ENCODE measurements at regions not wholly inside any gene's neighbourhood (a gene's known extent, or its start where the extent isn't known, plus 50 kb on each side); places are given as distances from the start of the nearest gene placed in this dataset.

DNA sequence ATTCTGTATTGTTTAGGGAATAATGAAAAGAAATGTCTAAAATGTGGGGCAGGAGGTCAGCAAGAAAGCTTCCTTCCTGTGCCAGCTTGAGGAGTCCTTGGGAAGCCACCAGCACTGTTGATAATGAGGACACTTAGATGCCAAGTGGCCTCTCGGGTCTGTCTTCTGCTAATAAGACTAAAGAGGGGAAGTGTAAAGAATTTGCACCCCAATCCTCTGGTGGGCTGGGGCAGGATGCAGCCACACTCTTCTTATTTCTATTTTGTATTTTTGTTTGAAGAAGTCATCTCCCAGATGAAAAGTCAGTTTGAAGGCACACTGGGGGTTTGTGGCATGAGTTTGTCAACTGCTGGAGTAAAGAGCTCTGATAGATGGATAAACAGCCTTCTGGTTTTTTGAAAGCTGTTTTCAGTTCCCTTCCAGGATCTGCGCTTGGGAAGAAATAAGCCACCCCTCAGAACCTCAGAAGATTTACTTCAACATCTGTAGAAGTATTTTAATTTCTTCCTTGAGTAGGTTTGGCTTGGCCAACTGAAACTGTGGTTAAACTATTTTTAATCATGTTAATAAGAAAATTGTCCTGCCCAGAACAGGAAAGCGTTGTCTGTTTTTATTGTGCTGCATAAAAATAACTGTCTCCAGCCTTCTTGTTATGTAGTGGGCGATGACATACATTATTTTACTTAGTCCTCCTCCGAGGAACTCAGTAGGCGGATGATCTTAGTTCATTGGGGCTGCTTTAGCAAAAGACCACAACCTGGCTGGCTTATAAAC, 128.8 kb upstream of the GPR26 start:
- H3K4me3 ChIP-seq (replicated peaks in 1 of 3; ENCODE audit: insufficient read depth in 1 of 3, low read depth in 1 of 3, low read length in 3 of 3): no peak overlapping the region
- H3K27me3 ChIP-seq (ENCODE audit: control insufficient read depth in 2 of 2, insufficient read depth in 2 of 2, low read length in 2 of 2): no peaks in the 10 kb centered on the region
- H3K79me2 ChIP-seq (ENCODE audit: control insufficient read depth, insufficient read depth, low read length): no peaks in the 10 kb centered on the region
- no TSS peak for BruUV-seq (replicated peaks)
- H3K9ac ChIP-seq (replicated peaks; ENCODE audit: extremely low read depth, insufficient read depth, low read length): no peak overlapping the region
- dilution Hi-C loops (cut with MboI; ENCODE audit: extremely low pct_ligation_motif_present, low sequenced_read_pairs) (no loop called here), intact Hi-C loops (cut with micrococcal nuclease) (no loop called here)
- H3K9me3 ChIP-seq (replicated peaks; ENCODE audit: control insufficient read depth, insufficient read depth, low read length): no peaks in the 10 kb centered on the region
- no peak overlapping the region for H3K4me2 ChIP-seq (ENCODE audit: insufficient read depth, low read length)
- no peak for FAIRE-seq
- DNase-seq (ENCODE audit: low read depth, low spot score): no peak
- TF ChIP-seq POLR2A (IDR thresholded peaks at IDR 0.05; ENCODE audit: low read depth, low read length): no peak
- no peak for TF ChIP-seq EZH2 (IDR thresholded peaks at IDR 0.05; ENCODE audit: borderline replicate concordance, low read depth, low read length, severe bottlenecking)
- TF ChIP-seq POLR2AphosphoS5 (IDR thresholded peaks at IDR 0.05; ENCODE audit: insufficient read depth, low read depth, low read length): no peak
- TF ChIP-seq, protein P1, sequence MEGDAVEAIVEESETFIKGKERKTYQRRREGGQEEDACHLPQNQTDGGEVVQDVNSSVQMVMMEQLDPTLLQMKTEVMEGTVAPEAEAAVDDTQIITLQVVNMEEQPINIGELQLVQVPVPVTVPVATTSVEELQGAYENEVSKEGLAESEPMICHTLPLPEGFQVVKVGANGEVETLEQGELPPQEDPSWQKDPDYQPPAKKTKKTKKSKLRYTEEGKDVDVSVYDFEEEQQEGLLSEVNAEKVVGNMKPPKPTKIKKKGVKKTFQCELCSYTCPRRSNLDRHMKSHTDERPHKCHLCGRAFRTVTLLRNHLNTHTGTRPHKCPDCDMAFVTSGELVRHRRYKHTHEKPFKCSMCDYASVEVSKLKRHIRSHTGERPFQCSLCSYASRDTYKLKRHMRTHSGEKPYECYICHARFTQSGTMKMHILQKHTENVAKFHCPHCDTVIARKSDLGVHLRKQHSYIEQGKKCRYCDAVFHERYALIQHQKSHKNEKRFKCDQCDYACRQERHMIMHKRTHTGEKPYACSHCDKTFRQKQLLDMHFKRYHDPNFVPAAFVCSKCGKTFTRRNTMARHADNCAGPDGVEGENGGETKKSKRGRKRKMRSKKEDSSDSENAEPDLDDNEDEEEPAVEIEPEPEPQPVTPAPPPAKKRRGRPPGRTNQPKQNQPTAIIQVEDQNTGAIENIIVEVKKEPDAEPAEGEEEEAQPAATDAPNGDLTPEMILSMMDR (IDR thresholded peaks at IDR 0.05; ENCODE audit: extremely low read depth in 1 of 2, insufficient read depth in 1 of 2, low read depth in 1 of 2, low read length in 2 of 2): no peak
- TF ChIP-seq, protein P2, sequence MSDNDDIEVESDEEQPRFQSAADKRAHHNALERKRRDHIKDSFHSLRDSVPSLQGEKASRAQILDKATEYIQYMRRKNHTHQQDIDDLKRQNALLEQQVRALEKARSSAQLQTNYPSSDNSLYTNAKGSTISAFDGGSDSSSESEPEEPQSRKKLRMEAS (IDR thresholded peaks at IDR 0.05; ENCODE audit: insufficient read depth, insufficient read length): no peak
- TF ChIP-seq JUN (IDR thresholded peaks at IDR 0.05; ENCODE audit: borderline replicate concordance, insufficient read depth, insufficient read length, low read depth): no peak
- TF ChIP-seq MYC (IDR thresholded peaks at IDR 0.05; ENCODE audit: low read depth, low read length): no peak
- no peak for TF ChIP-seq GATA2 (IDR thresholded peaks at IDR 0.05; ENCODE audit: insufficient read depth, insufficient read length, low read depth, low read length)
- TF ChIP-seq FOS (IDR thresholded peaks at IDR 0.05; ENCODE audit: borderline replicate concordance, insufficient read depth, low read length): no peak
- ChIA-PET CTCF (no interaction called here), POLR2A (no interaction called here)
- H3K9me1 ChIP-seq (replicated peaks; ENCODE audit: control insufficient read depth, extremely low read depth, insufficient read depth, low read length): no peaks in the 10 kb centered on the region
- H4K20me1 ChIP-seq (replicated peaks; ENCODE audit: control insufficient read depth, extremely low read depth, insufficient read depth, low read length): no peaks in the 10 kb centered on the region
- no peak overlapping the region for H3K27ac ChIP-seq (ENCODE audit: insufficient read depth, low read depth, low read length)
- no peaks in the 10 kb centered on the region for H3K36me3 ChIP-seq (ENCODE audit: control insufficient read depth in 2 of 2, extremely low read depth in 1 of 2, insufficient read depth in 2 of 2, low read length in 2 of 2)
- H3K4me1 ChIP-seq (ENCODE audit: control insufficient read depth, extremely low read depth, insufficient read depth, low read length): no peaks in the 10 kb centered on the region
- H2AFZ ChIP-seq (ENCODE audit: low read depth, low read length): no peak overlapping the region
